ENCODE measurements at regions not wholly inside any gene's neighbourhood (a gene's known extent, or its start where the extent isn't known, plus 50 kb on each side); places are given as distances from the start of the nearest gene placed in this dataset.

- H3K36me3 ChIP-seq, result no peaks in the 10 kb centered on the region
- H3K4me3 ChIP-seq, result no peak overlapping the region
- H3K9me3 ChIP-seq, result peaks cover 3% of the 10 kb centered on the region; the same call in 1 of the 2 replicates
- no peak overlapping the region for H3K27ac ChIP-seq
- no peaks in the 10 kb centered on the region for H4K20me1 ChIP-seq
- no peak overlapping the region; the same call in 1 of the 2 replicates for H3K9ac ChIP-seq
- TF ChIP-seq Cebpa-rat (IDR thresholded peaks at IDR 0.05), result no peak
- H3K4me2 ChIP-seq, result peak overlapping the region; percentile 67
- H3K4me1 ChIP-seq, result peaks cover 50% of the 10 kb centered on the region
- no peaks in the 10 kb centered on the region for H3K27me3 ChIP-seq
Observed at GRCh38 chr1:181142096-181142958, 53.8 kb downstream of the IER5 start.

GRCh38 chr1:181143102-181143859, 54.8 kb downstream of the IER5 start:
- TF ChIP-seq Cebpa-rat (IDR thresholded peaks at IDR 0.05), result no peak
- Histone ChIP-seq H3K4me3 (no peak overlapping the region), H3K9me3 (peaks cover 3% of the 10 kb centered on the region; the same call in 1 of the 2 replicates), H3K9ac (no peak overlapping the region), H4K20me1 (no peaks in the 10 kb centered on the region), H3K4me1 (peaks cover 44% of the 10 kb centered on the region), H3K36me3 (no peaks in the 10 kb centered on the region), H3K4me2 (no peak overlapping the region), H3K27me3 (no peaks in the 10 kb centered on the region), H3K27ac (no peak overlapping the region)

- H3K9ac ChIP-seq, result no peak overlapping the region
- H4K20me1 ChIP-seq, result no peaks in the 10 kb centered on the region
- no peak overlapping the region for H3K4me2 ChIP-seq
- H3K27me3 ChIP-seq, result no peaks in the 10 kb centered on the region
- H3K36me3 ChIP-seq, result no peaks in the 10 kb centered on the region
- H3K4me1 ChIP-seq, result peaks cover 44% of the 10 kb centered on the region
- H3K4me3 ChIP-seq, result no peak overlapping the region
- H3K9me3 ChIP-seq, result peaks cover 3% of the 10 kb centered on the region; the same call in 1 of the 2 replicates
- TF ChIP-seq Cebpa-rat (IDR thresholded peaks at IDR 0.05), result no peak
- no peak overlapping the region for H3K27ac ChIP-seq
Observed at GRCh38 chr1:181144238-181144637, 55.7 kb downstream of the IER5 start.

- Histone ChIP-seq H3K27me3 (no peaks in the 10 kb centered on the region), H3K9ac (no peak overlapping the region), H3K4me2 (peak overlapping the region; percentile 78), H3K27ac (peak overlapping the region; percentile 80), H3K36me3 (no peaks in the 10 kb centered on the region), H3K4me1 (peaks cover 56% of the 10 kb centered on the region), H3K9me3 (peaks cover 3% of the 10 kb centered on the region; the same call in 1 of the 2 replicates), H3K4me3 (no peak overlapping the region), H4K20me1 (no peaks in the 10 kb centered on the region)
- TF ChIP-seq Cebpa-rat (IDR thresholded peaks at IDR 0.05), result no peak
Observed at GRCh38 chr1:181148636-181149035, 60.1 kb downstream of the IER5 start.

GRCh38 chr1:181149326-181150125, 61.0 kb downstream of the IER5 start:
- Histone ChIP-seq H3K27ac (peak overlapping the region; percentile 80), H3K27me3 (no peaks in the 10 kb centered on the region), H3K9ac (peak overlapping the region; percentile 33; the same call in 1 of the 2 replicates), H4K20me1 (no peaks in the 10 kb centered on the region), H3K4me3 (0 out of 2 replicates have a peak overlapping the region, but pooled peaks have one; percentile 13), H3K4me2 (peak overlapping the region; percentile 78), H3K9me3 (peaks cover 3% of the 10 kb centered on the region), H3K36me3 (no peaks in the 10 kb centered on the region), H3K4me1 (peaks cover 60% of the 10 kb centered on the region)
- TF ChIP-seq Cebpa-rat (IDR thresholded peaks at IDR 0.05), result no peak

- Histone ChIP-seq H3K27ac (peak overlapping the region; percentile 80), H3K36me3 (no peaks in the 10 kb centered on the region), H3K9me3 (peaks cover 3% of the 10 kb centered on the region), H3K4me3 (0 out of 2 replicates have a peak overlapping the region, but pooled peaks have one; percentile 13), H4K20me1 (no peaks in the 10 kb centered on the region), H3K27me3 (no peaks in the 10 kb centered on the region), H3K4me2 (peak overlapping the region; percentile 78), H3K9ac (peak overlapping the region; percentile 33; the same call in 1 of the 2 replicates), H3K4me1 (peaks cover 60% of the 10 kb centered on the region)
- TF ChIP-seq Cebpa-rat (IDR thresholded peaks at IDR 0.05), result no peak
Observed at GRCh38 chr1:181150273-181150672, 61.8 kb downstream of the IER5 start.

GRCh38 chr1:181150842-181151241, 62.3 kb downstream of the IER5 start:
- H3K27ac ChIP-seq, result peak overlapping the region; percentile 80; the same call in 1 of the 2 replicates
- H3K36me3 ChIP-seq, result no peaks in the 10 kb centered on the region
- H3K4me1 ChIP-seq, result peaks cover 60% of the 10 kb centered on the region
- peaks cover 3% of the 10 kb centered on the region for H3K9me3 ChIP-seq
- no peak overlapping the region for H3K4me3 ChIP-seq
- peak overlapping the region; percentile 78 for H3K4me2 ChIP-seq
- H4K20me1 ChIP-seq, result no peaks in the 10 kb centered on the region
- H3K9ac ChIP-seq, result no peak overlapping the region
- TF ChIP-seq Cebpa-rat (IDR thresholded peaks at IDR 0.05), result no peak
- H3K27me3 ChIP-seq, result no peaks in the 10 kb centered on the region

- no peak overlapping the region for H3K4me3 ChIP-seq
- peaks cover 60% of the 10 kb centered on the region for H3K4me1 ChIP-seq
- no peaks in the 10 kb centered on the region for H3K27me3 ChIP-seq
- no peak for TF ChIP-seq Cebpa-rat (IDR thresholded peaks at IDR 0.05)
- no peaks in the 10 kb centered on the region for H4K20me1 ChIP-seq
- peaks cover 6% of the 10 kb centered on the region; the same call in 1 of the 2 replicates for H3K9me3 ChIP-seq
- no peaks in the 10 kb centered on the region for H3K36me3 ChIP-seq
- H3K27ac ChIP-seq, result peak overlapping the region; percentile 75; the same call in 1 of the 2 replicates
- no peak overlapping the region for H3K9ac ChIP-seq
- H3K4me2 ChIP-seq, result peak overlapping the region; percentile 78
Observed at GRCh38 chr1:181151378-181152326, 63.2 kb downstream of the IER5 start.

All from BLaER1 (cell line).